ENCODE measurements at regions not wholly inside any gene's neighbourhood (a gene's known extent, or its start where the extent isn't known, plus 50 kb on each side); places are given as distances from the start of the nearest gene placed in this dataset.

GRCh38 chr11:31997955-31998354, 92.9 kb upstream of the RCN1 start:
- DNase-seq: no peak

GRCh38 chr11:31996159-31996881, 94.6 kb upstream of the RCN1 start:
- no peak for DNase-seq

GRCh38 chr11:31995525-31996094, 95.3 kb upstream of the RCN1 start:
- no peak for DNase-seq

DNA sequence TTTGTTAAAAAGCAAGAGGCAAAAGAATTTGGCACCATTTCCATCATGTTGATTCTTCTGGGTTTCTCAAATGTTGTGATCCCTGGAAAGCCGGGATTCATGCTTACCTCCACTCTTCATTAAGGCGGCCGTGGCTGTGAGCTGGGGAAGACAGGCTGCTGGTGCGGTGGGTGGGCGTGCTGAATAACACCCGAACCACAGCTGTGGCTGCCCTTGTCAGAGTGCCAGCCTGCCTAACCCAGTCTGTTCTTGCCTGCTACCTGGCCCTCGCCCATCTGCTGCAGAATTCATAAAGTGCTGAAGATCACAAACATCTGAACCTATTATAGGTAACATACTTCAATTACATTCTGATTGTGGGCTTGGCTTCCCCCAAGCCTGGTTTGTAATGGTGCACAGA, 95.8 kb upstream of the RCN1 start:
- no peak for DNase-seq

DNA sequence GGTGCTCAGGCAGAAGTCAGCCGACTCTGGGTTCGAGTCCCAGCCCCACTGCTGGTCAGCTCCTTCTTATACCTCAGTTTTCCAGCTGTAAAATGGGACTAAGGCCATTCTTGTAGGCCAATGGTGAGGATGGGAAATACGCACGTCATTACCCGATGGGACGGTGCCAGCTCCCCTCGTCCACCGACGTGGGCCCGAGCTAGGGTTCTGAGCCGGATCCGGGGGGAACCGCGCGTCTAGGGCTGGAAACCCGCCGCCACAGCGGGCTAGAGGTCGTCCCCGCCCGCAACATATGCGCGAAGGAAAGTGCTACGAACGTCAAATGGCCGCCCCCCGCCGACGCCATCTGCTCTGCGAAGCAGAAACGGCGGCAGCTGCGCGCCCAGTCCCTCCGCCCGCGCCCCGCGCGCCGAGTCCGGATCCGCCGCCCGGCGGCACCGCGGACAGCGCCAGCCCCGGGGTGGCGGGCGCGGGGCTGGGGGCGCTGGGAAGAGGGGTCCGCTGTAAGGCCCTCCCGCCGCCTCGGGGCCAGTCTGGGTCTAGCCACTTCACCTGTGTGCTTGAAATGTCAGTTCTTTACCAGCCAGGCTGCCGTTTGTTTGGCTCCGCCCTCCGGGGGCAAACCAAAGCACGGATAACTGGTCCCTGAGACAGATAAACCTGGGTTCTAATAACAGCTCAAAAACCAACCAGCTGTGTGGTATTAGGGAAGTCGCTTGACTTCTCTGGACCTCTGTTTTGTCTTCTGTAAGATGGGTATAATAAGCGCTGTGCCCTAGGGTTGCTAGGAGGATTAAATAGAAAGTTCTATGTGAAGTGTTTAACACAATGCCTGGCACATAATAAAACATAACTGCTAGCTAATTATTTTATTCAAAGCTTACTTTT, 103.5 kb upstream of the RCN1 start:
- no peak for DNase-seq

DNA sequence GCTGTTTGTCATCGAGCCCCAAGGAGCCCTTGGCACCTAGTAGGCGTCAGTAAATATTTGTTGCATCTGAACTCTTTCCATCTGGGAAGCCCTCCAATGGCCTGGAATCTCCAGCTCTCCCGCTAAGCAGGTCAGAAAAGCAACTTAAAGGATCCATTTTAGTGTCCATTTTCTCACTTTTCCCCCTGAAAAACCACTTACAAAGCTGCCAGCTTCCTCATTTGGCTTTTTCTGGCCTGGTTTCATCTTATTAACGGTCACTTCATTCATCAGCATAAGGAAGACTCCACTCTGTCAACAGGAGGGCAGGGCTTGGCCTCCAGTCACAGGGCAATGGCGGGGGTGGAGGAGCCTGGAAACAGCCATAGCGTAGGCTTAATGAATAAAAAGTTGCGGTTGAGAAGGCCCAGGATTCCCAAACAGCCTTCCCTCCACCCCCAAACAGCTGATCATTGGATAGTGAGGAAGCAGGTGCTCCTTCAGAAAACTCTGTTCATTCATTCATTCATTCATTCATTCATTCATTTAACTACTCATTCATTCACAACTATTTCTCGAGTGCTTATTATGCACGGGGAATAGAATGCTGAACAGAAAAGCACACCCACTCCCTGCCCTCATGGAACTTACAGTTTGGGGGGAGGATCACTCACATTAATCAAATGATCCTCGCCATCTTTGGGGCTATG, 104.5 kb upstream of the RCN1 start:
- peak in 1 of 2 donors; percentile 39 for DNase-seq

GRCh38 chr11:31981457-31981856, 109.4 kb upstream of the RCN1 start:
- no peak for DNase-seq

- DNase-seq: no peak
Measured at GRCh38 chr11:31977343-31977742, 113.5 kb upstream of the RCN1 start.

DNA sequence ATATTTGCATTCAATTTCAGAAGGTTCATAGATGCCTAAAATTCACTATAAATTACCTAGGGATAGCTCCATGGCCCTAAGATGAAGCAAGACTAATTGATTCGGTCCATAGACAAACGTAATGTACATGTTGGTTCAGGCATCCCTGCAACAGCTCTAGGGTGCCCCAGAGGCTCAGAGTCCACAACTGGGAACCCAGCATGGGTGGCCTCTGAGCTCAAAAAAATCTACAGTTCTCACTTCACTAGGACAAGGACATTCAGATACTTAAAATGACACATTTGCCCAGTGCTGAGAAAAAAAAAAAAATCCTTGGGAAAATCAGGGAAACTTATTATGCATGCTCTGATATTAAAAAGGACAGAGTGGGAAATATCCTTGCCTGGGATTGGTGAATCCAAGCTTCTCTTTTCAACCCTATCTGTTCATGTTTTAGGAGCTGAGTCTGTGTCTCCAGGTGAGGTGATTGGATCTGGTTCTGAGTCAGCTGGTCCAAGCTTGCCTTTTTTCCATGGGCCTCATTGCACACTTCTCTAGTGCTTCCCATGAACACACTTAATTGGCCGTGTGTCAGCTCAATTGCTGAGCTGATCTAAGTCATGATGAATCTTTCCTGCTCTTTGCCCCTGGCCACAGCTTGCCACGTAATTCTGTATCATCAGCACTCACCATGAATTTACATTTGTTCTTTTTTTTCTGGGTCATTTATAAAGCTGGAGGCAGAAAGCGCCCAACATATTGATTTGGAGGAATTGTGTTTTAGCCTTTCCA, 116.3 kb upstream of the RCN1 start:
- no peak for DNase-seq

DNA sequence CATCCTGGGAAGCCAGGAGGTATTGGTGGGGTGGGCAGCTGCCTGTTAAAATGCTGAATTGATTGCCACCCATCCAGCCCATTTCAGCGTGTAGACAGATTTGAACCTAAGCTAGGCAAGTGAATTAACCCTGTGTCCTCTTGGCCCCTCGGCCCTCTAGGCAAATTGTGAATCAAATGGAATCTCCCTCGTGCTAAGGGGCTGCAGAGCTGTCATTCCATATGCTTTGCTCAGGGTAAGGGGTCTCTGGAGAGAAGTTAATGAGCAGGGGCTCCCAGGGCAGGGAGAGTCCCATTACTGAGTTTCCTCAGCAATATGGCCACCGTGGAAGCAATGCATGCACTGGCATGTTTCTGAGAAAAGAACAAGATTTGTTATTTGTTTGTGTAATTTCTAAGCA, 117.7 kb upstream of the RCN1 start:
- DNase-seq: no peak

DNA sequence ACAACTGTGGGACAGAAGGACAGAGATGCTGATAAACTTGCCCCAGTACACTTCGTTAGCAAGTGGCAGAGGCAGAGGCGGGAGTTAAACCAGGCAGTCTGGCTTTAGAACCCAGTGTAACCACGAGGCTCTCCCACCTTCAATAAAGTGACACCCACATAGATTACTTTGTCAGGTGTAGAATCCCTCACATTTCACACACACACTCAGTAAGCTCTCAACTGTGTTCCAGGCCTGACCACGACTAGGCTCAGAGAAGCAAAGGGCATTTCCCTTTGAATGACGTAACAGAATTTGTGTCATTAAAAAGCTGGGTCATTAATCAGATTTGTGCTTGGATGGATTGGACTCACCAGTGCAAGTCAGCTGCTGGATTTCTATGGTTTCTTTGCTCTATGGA, 118.3 kb upstream of the RCN1 start:
- no peak for DNase-seq

DNA sequence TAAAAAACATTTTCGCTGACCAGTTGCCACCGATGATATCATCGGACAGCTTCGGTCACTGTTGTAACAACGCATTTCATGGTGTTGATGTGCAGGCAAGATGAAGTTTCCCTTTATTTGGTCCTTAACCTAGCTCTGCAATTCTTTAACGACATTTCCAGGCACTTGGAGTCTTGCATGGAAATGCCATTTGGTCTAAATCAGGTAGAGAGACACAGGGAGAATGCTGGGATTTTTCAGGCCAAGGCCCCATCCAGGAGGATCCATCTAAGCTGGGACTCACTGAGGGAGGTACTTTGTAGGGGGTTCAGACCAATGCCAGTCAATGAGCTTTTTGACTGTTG, 121.5 kb upstream of the RCN1 start:
- no peak for DNase-seq

GRCh38 chr11:31968461-31969358, 122.2 kb upstream of the RCN1 start:
- DNase-seq: no peak

GRCh38 chr11:31967404-31968130, 123.3 kb upstream of the RCN1 start:
- DNase-seq: no peak

DNA sequence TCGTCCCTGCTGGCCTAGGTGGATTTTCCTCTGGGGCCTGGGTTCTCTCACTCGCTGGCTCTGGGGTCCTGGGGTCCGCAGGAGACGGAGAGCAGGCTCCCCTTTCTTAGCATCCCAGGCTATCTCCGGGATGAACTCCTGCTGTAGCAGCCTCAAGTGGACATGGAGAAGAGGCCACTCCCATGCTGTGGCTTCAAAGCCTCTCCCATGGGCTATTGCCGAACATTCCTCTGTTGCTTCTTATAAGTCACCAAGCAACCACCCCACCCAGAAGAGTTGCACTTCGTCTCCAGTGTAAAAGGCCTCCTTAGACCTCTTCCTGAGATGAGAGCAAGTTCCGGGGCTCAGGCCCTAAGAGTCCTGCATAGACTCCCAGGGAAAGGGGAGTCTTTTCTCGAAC, 124.0 kb upstream of the RCN1 start:
- no peak for DNase-seq

- DNase-seq: no peak
Measured at GRCh38 chr11:31964181-31964580, 126.7 kb upstream of the RCN1 start.

DNA sequence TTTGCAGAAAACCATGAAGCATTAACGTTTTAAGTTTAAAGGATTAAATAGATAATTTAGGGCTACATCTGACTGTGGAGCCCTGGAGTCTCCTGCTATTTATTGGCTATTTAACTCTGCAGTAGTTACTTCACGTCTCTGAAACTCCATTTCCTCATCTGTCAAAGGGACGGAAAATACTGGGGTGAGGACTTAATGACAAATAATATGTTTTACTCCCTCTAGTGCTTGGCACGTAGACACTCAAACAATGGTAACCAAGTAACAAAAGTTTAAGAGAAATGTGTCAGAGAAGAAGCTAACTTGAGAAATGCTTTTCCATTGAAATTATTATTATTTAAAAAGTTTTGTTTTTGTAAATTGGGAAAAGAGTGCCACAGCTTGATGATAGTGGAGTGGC, 130.7 kb upstream of the RCN1 start:
- DNase-seq: no peak

DNA sequence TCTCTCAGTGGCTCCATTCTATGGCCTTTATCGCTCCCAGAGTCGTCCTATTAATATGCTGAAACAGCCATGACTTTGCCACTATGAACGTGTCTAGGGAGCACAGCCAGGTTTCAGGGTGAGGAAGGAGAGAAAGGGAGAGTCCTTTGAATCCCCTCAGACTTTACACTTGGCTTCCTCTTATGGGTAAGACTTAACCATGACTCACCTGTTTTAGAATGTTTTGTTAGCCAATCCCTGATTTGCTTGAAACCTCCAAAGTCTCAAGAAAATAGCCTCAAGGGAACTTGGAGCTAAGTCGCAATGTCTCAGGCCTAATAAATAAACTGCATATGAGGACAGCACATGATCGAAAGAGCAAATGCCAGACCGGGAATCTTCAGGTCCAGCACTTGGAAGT, 131.2 kb upstream of the RCN1 start:
- DNase-seq: no peak

GRCh38 chr11:31958076-31958735, 132.7 kb upstream of the RCN1 start:
- DNase-seq: peak; percentile 35 to 37

GRCh38 chr11:31957674-31958073, 133.2 kb upstream of the RCN1 start:
- no peak for DNase-seq

Data from hippocampal formation (tissue), 2 donors.